Urinary bladder (tissue), 3 donors: ENCODE measurements at regions not wholly inside any gene's neighbourhood (a gene's known extent, or its start where the extent isn't known, plus 50 kb on each side); places are given as distances from the start of the nearest gene placed in this dataset.

ENCODE experiments used
- DNase-seq: peaks from one replicate; pipeline ENCODE4 v3.0.0-alpha.2; 2015; ENCODE audit errors: extremely low spot score
- H3K27ac ChIP-seq: one replicate; pipeline ENCODE4 v1.5.1; 2013; ENCODE audit warnings: low read depth, mild to moderate bottlenecking, moderate library complexity
- H3K36me3 ChIP-seq: one replicate; pipeline ENCODE4 v1.6.1; 2013; ENCODE audit warnings: mild to moderate bottlenecking, moderate library complexity; ENCODE audit not compliant: insufficient read depth
- H3K4me1 ChIP-seq: one replicate; pipeline ENCODE4 v1.6.1; 2013; ENCODE audit warnings: mild to moderate bottlenecking, moderate library complexity; ENCODE audit not compliant: insufficient read depth
- H3K4me3 ChIP-seq: one replicate; pipeline ENCODE4 v1.5.1; 2013; ENCODE audit warnings: low read depth, low read length
- WGBS: extraction: QIAGEN DNeasy Blood & Tissue Kit; methylation state at CpG from one replicate; pipeline ENCODE4 v1.1.7; 2013; 5-methylcytosine and 5-hydroxymethylcytosine counted together
- donor health status: healthy with polysubstance abuse.
- donor health status: healthy.

DNA sequence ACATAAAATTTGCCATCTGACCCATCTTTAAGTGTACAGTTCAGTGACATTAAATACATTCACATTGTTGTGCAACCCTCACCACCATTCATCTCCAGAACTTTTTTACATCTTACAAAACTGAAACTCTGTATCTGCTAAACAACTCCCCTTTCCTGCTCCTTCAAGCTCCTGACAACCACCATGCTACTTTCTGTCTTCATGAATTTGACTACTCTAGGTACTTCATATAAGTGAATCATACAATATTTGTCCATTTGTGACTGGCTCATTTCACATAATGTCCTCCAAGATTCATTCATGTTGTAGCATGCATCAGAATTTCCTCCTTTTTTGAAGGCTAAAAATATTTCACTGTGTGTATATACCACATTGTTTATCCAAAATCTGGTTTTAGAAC is 86.9 kb upstream of the SMLR1 start:
- no peak for DNase-seq

GRCh38 chr6:130742131-130742681 is 85.0 kb upstream of the SMLR1 start:
- Histone ChIP-seq H3K36me3 (no peaks in the 10 kb centered on the region), H3K4me3 (no peak overlapping the region), H3K27ac (no peak overlapping the region), H3K4me1 (peaks cover 1% of the 10 kb centered on the region)
- 77% methylated on average over 7 of the region's 7 CpGs for WGBS
- DNase-seq, result no peak

More for the DNA sequence above, 86.9 kb upstream of the SMLR1 start:
- Histone ChIP-seq H3K36me3 (no peaks in the 10 kb centered on the region), H3K4me1 (peaks cover 1% of the 10 kb centered on the region), H3K4me3 (no peak overlapping the region), H3K27ac (no peak overlapping the region)

GRCh38 chr6:130743175-130743574 is 84.0 kb upstream of the SMLR1 start:
- Histone ChIP-seq H3K27ac (no peak overlapping the region), H3K4me3 (no peak overlapping the region), H3K36me3 (no peaks in the 10 kb centered on the region), H3K4me1 (peaks cover 1% of the 10 kb centered on the region)
- DNase-seq, result no peak
- WGBS, result 36% methylated on average over 2 of the region's 2 CpGs

DNA sequence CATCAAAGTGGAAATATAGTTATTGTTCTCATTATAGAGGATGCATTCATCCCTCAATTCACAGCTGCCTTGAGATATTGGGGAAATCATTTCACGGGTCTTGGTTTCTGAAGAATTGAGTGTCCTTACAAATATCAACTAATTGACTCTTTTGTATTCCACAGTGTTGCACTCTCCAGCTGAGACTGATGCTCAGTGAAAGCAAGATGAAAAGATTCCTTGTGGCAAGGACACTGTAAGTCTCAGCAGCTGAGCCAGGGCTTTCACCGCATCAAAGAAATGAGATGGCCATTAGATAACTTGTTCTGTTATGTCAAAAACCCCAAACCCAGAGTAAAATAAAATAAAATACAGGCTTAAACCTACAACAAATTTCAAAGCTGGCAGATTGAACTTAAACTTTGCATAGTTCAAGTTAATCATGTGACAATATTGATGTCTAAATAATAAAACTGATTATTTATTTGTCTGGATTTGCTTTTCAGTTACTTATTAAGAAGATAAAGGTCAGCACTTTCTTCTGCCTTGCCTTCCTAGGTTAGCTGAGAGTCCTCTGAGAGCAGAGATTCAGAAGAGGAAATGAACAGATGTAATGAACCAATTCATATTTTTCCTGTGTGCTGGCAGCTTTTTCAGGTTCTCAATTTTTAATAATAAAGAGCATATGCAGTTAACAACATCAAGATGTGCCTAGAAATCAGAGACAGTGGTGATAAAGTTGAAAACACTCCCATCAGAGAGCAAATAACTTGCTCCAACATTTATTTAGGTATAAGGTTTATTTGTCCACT is 82.4 kb upstream of the SMLR1 start:
- no peaks in the 10 kb centered on the region for H3K36me3 ChIP-seq
- WGBS, result 49% methylated on average over 2 of the region's 2 CpGs
- no peak overlapping the region for H3K27ac ChIP-seq
- H3K4me3 ChIP-seq, result no peak overlapping the region
- no peak for DNase-seq
- H3K4me1 ChIP-seq, result peaks cover 1% of the 10 kb centered on the region

DNA sequence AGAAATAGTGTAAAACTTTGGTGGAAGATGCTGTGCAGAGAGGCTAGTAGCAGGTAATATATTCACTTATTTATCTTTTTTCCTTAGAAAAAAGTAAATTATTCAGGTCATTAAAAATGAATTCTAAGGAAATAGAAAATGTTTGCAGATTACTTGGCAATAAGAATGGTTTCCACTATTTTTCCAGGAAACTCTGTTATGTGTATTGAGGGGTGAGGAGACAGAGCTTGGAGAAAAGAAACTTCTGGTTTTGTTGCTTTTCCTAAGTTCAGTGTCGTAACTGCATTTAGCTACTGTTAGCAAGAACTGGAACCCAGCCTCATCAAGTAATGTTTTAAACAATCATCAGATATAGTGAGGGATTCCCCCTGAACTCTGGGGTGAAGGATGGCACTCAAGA is 79.2 kb upstream of the SMLR1 start:
- no peak overlapping the region for H3K4me3 ChIP-seq
- no peak overlapping the region for H3K27ac ChIP-seq
- H3K36me3 ChIP-seq, result no peaks in the 10 kb centered on the region
- no peak for DNase-seq
- WGBS, result 75% methylated on average over 1 of the region's 1 CpG
- peaks cover 1% of the 10 kb centered on the region for H3K4me1 ChIP-seq

- H3K4me3 ChIP-seq, result no peak overlapping the region
- DNase-seq, result no peak
- WGBS, result 98% methylated on average over 3 of the region's 3 CpGs
- no peak overlapping the region for H3K27ac ChIP-seq
- H3K36me3 ChIP-seq, result no peaks in the 10 kb centered on the region
- no peaks in the 10 kb centered on the region for H3K4me1 ChIP-seq
Measured at GRCh38 chr6:130749402-130749801, 77.8 kb upstream of the SMLR1 start.

DNA sequence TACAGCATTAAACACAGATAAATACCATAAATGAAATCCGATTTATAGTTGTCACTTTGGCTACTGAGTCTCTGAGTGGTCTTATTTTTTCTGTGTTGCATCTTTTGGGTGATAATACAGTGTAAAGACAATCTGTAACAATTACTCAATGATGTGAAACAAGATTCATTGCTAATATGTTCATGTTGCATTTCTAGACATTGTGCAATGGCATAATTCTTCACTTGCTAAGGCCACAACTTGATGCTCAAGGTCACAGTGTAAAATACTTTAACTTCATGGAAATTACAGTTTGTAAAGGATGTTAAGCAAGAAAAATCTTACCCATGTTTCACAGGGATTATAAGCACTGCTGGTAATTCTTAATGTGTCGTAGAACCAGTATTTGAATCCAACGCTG is 74.9 kb upstream of the SMLR1 start:
- no peak for DNase-seq
- no peaks in the 10 kb centered on the region for H3K4me1 ChIP-seq
- H3K27ac ChIP-seq, result no peak overlapping the region
- H3K4me3 ChIP-seq, result no peak overlapping the region
- no peaks in the 10 kb centered on the region for H3K36me3 ChIP-seq
- WGBS, result 95% methylated on average over 3 of the region's 3 CpGs

DNA sequence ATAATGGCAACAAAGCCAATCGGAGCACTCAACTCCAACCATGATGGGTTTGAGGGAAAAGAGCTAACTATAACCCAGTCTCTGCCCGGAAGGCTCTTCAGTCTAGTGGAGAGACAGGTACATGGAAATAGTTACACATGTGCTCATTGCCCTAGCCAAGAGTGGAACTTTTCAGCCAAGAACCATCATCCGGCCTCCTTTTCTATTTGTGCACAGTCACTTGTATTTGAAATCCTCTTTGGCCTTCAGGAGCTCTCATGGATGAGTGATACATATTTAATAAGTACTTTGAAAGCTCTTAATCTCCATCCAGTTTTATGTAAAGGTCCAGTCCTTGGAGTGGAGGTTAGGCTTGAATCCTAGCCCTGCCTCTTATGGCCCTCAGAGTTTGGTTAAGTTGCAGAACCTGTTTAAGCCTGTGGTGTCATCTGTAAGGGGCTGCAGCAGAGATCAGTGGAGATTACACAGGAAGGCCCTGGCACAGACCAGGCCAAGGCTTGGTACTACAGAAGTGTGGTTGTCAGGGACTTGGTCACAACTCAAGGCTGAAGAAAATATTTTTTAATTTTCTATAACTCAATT is 72.3 kb upstream of the SMLR1 start:
- no peak for DNase-seq
- 94% methylated on average over 3 of the region's 3 CpGs for WGBS
- H3K27ac ChIP-seq, result no peak overlapping the region
- H3K36me3 ChIP-seq, result no peaks in the 10 kb centered on the region
- H3K4me1 ChIP-seq, result no peaks in the 10 kb centered on the region
- no peak overlapping the region for H3K4me3 ChIP-seq

- Histone ChIP-seq H3K4me1 (no peaks in the 10 kb centered on the region), H3K4me3 (no peak overlapping the region), H3K27ac (no peak overlapping the region), H3K36me3 (no peaks in the 10 kb centered on the region)
- 82% methylated on average over 5 of the region's 5 CpGs for WGBS
- DNase-seq, result no peak
Measured at GRCh38 chr6:130755368-130756034, 71.7 kb upstream of the SMLR1 start.

DNA sequence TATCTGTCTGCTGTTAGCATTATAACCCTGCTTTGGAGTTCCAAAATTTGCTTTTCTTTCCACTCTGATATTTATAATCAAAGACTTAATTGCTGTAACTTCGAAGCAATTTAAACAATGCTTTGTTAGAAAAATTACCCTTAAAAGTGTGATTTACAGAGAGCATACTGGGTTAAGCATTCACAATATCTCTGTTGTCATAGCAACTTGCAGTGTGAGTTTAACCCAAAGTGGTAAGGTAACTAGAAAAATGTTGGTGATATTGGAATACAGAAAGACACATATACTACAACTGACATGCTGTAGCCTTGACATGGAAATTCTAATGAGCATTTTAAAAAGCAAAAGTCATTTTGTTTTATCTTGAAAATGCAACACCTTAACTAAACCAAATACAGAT is 70.4 kb upstream of the SMLR1 start:
- Histone ChIP-seq H3K4me3 (no peak overlapping the region), H3K4me1 (no peaks in the 10 kb centered on the region), H3K27ac (no peak overlapping the region), H3K36me3 (no peaks in the 10 kb centered on the region)
- no peak for DNase-seq
- 73% methylated on average over 1 of the region's 1 CpG for WGBS

GRCh38 chr6:130758813-130759212 is 68.4 kb upstream of the SMLR1 start:
- H3K4me3 ChIP-seq, result no peak overlapping the region
- no peaks in the 10 kb centered on the region for H3K4me1 ChIP-seq
- no peaks in the 10 kb centered on the region for H3K36me3 ChIP-seq
- DNase-seq, result no peak
- 95% methylated on average over 3 of the region's 3 CpGs for WGBS
- no peak overlapping the region for H3K27ac ChIP-seq

DNA sequence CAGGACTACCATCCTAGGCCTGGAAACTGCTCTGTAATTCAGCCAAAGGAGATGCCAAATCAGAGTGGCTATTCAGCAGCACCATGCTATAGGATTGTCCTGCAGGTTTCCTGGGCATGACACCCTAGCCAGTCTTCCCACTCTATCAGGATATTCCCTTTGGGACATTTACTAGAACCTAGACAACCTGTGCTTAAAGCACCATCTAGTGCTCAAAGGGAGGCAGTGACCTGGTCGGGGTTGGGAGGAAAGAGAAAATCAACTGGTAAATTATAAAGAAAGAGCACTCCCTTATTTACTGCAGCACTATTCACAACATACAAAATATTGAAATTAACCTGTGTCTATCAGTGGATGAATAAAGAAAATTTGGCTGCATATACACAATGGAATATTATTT is 67.2 kb upstream of the SMLR1 start:
- no peak overlapping the region for H3K27ac ChIP-seq
- no peak overlapping the region for H3K4me3 ChIP-seq
- no peaks in the 10 kb centered on the region for H3K36me3 ChIP-seq
- no peak for DNase-seq
- no peaks in the 10 kb centered on the region for H3K4me1 ChIP-seq
- 74% methylated on average over 1 of the region's 1 CpG for WGBS

- Histone ChIP-seq H3K4me1 (no peaks in the 10 kb centered on the region), H3K27ac (no peak overlapping the region), H3K4me3 (no peak overlapping the region), H3K36me3 (no peaks in the 10 kb centered on the region)
- WGBS, result 78% methylated on average over 1 of the region's 1 CpG
- DNase-seq, result no peak
Measured at GRCh38 chr6:130761286-130761685, 65.9 kb upstream of the SMLR1 start.

DNA sequence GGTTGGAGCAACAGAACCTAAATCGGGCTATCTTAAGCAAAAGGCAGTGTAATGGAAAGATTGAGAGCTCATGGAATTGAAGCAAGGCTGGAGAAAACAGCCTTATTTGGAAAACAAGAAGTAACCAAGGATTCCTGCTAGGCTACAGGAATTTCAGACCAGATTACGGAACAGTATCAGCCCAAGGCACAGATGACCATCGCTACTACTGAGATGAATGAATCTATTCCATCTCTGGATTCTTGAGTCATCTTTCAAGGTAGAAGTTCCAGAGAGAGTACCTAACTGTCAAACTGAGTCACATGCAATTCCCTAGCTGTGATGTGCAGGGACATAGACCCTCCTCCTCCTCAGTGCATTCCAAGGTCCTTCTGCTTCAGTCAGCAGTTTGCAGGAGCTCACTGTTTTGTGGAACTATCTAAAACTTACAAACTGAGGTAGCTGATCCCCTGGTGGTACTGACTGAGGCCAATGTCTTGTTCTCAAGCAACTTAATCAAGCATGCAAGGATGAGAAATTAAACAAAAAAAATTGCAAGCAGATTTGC is 62.0 kb upstream of the SMLR1 start:
- no peaks in the 10 kb centered on the region for H3K36me3 ChIP-seq
- H3K27ac ChIP-seq, result no peak overlapping the region
- 79% methylated on average over 3 of the region's 3 CpGs for WGBS
- H3K4me1 ChIP-seq, result no peaks in the 10 kb centered on the region
- H3K4me3 ChIP-seq, result no peak overlapping the region
- no peak for DNase-seq
